ENCODE measurements at regions not wholly inside any gene's neighbourhood (a gene's known extent, or its start where the extent isn't known, plus 50 kb on each side); places are given as distances from the start of the nearest gene placed in this dataset.

- Histone ChIP-seq H2AFZ (ENCODE audit: low read length) (no peak overlapping the region), H3K79me2 (ENCODE audit: control insufficient read depth in 1 of 2, insufficient read depth in 2 of 2, low read length in 2 of 2) (peaks cover 0 to 33% of the 10 kb centered on the region in 2 experiments), H3K14ac (ENCODE audit: insufficient read length) (no peak overlapping the region), H4K20me1 (replicated peaks in 1 of 2; ENCODE audit: control insufficient read depth in 1 of 2, insufficient read depth in 2 of 2, low read length in 2 of 2) (no peaks in the 10 kb centered on the region), H3K56ac (replicated peaks; ENCODE audit: insufficient read length, low read depth, low read length) (no peak overlapping the region), H3K9me3 (ENCODE audit: insufficient read depth in 2 of 2, low read depth in 1 of 2, low read length in 1 of 2) (0 out of 4 replicates have a peak, but pooled peaks cover 0 to 5% of the 10 kb centered on the region in 2 experiments), H2BK120ac (replicated peaks; ENCODE audit: low read depth, low read length) (no peak overlapping the region), H3K27me3 (replicated peaks in 1 of 4; ENCODE audit: control insufficient read depth in 3 of 4, extremely low read depth in 1 of 4, insufficient read depth in 3 of 4, low read length in 3 of 4) (no peaks in the 10 kb centered on the region), H3K23ac (ENCODE audit: insufficient read length) (no peak overlapping the region), H4K8ac (ENCODE audit: extremely low read depth, insufficient read depth, low read length) (no peak overlapping the region), H4K91ac (replicated peaks; ENCODE audit: insufficient read length, low read length) (no peak overlapping the region), H3K23me2 (ENCODE audit: low read depth, low read length) (no peaks in the 10 kb centered on the region), H2BK15ac (ENCODE audit: low read length) (no peak overlapping the region), H3K79me1 (ENCODE audit: low read depth, low read length) (peaks cover 3% of the 10 kb centered on the region; the same call in 1 of the 2 replicates), H2BK5ac (ENCODE audit: low read depth, low read length) (no peak overlapping the region), H3K4ac (replicated peaks; ENCODE audit: insufficient read length, low read depth, low read length) (no peak overlapping the region), H3K18ac (ENCODE audit: extremely low read depth, low read length) (no peak overlapping the region), H2BK20ac (ENCODE audit: low read length) (no peak overlapping the region), H3K36me3 (ENCODE audit: control insufficient read depth in 2 of 4, insufficient read depth in 4 of 4, low read length in 3 of 4) (peaks cover 0 to 4% (median 0%) of the 10 kb centered on the region in 4 experiments; a peak in 2 of 8 replicates), H2BK12ac (ENCODE audit: low read depth, low read length) (no peak overlapping the region), H3K4me3 (ENCODE audit: extremely low read depth in 1 of 4, insufficient read depth in 2 of 4, low read depth in 3 of 4, low read length in 4 of 4) (no peak overlapping the region), H4K5ac (ENCODE audit: insufficient read length, low read depth, low read length) (no peak overlapping the region), H3K27ac (ENCODE audit: low read depth, low read length) (no peak overlapping the region), H3K4me1 (replicated peaks in 1 of 4; ENCODE audit: control insufficient read depth in 3 of 4, insufficient read depth in 4 of 4, low read length in 3 of 4) (peaks cover 0 to 4% (median 0%) of the 10 kb centered on the region in 4 experiments; a peak in 2 of 7 replicates), H2AK5ac (ENCODE audit: low read depth, low read length) (no peak overlapping the region), H3K4me2 (ENCODE audit: insufficient read depth in 1 of 2, low read depth in 2 of 2, low read length in 2 of 2) (no peak overlapping the region), H3K9ac (replicated peaks in 1 of 4; ENCODE audit: extremely low read depth in 1 of 4, low read depth in 3 of 4, low read length in 3 of 4) (no peak overlapping the region)
- POLR2A ChIA-PET (ENCODE audit: partially characterized antibody), result no interaction called here
- DNase-seq (ENCODE audit: low read depth in 1 of 2, low spot score in 2 of 2) (no peak), FAIRE-seq (no peak)
- CTCF ChIA-PET (ENCODE audit: partially characterized antibody), result no interaction called here
- 86% methylated on average over 1 of the region's 1 CpG; no CpG with 5 or more reads in 1 of the 2 experiments for WGBS, 2 experiments (ENCODE audit: extremely low coverage in 1 of 2, insufficient coverage in 1 of 2, insufficient read length in 1 of 2, insufficient replicate concordance in 2 of 2, low coverage in 1 of 2, low lambda C conversion rate in 2 of 2, missing lambda C conversion rate in 1 of 2)
- TF ChIP-seq CTCF (IDR thresholded peaks at IDR 0.05; ENCODE audit: control extremely low read depth in 1 of 3, insufficient read depth in 1 of 3, low read depth in 1 of 3, low read length in 3 of 3), result no peak
- peak; percentile 67 for TF ChIP-seq MAFK (IDR thresholded peaks at IDR 0.05; ENCODE audit: low read depth, low read length)
Observed at GRCh38 chr9:561427-561826, 280.1 kb upstream of the DMRT1 start.

Data from H1 (cell line).